CD14-positive monocyte (primary cell): ENCODE measurements at regions not wholly inside any gene's neighbourhood (a gene's known extent, or its start where the extent isn't known, plus 50 kb on each side); places are given as distances from the start of the nearest gene placed in this dataset.

Source experiments
- DNase-seq, 3 donors: peaks; one replicate each; pipeline ENCODE4 v3.0.0-alpha.2; 2011 to 2022
- H2AFZ ChIP-seq: 2 replicates; pipeline ENCODE4 v1.6.0; 2012; ENCODE audit warnings: mild to moderate bottlenecking, low read depth, low read length, inconsistent platforms; ENCODE audit not compliant: insufficient read depth, poor library complexity, severe bottlenecking
- H3K27ac ChIP-seq, 2 donors: 1 replicate in 1 of 2; 2 replicates in 1 of 2; pipeline ENCODE4 v1.5.1; 2012 to 2013; ENCODE audit warnings: low read length in 2 of 2, control low read depth in 1 of 2, inconsistent platforms in 1 of 2, low read depth in 1 of 2, mild to moderate bottlenecking in 1 of 2
- H3K27me3 ChIP-seq, 2 donors: one replicate each; pipeline versions ENCODE4 v1.6.0 to v1.6.1; 2011 to 2013; ENCODE audit warnings: low read length in 2 of 2; ENCODE audit not compliant: control insufficient read depth in 2 of 2, insufficient read depth in 2 of 2
- H3K36me3 ChIP-seq, 2 donors: replicated peaks in 1 of 2; 1 replicate in 1 of 2; 2 replicates in 1 of 2; pipeline versions ENCODE4 v1.5.1 to v1.6.1; 2012 to 2013; ENCODE audit warnings: low read length in 2 of 2, control low read depth in 1 of 2, inconsistent platforms in 1 of 2, mild to moderate bottlenecking in 1 of 2; ENCODE audit not compliant: insufficient read depth in 2 of 2, control insufficient read depth in 1 of 2
- H3K4me1 ChIP-seq, 2 donors: 1 replicate in 1 of 2; 2 replicates in 1 of 2; pipeline versions ENCODE4 v1.5.1 to v1.6.1; 2012 to 2013; ENCODE audit warnings: low read length in 2 of 2, control low read depth in 1 of 2, inconsistent platforms in 1 of 2, mild to moderate bottlenecking in 1 of 2, moderate library complexity in 1 of 2; ENCODE audit not compliant: insufficient read depth in 2 of 2, control insufficient read depth in 1 of 2
- H3K4me2 ChIP-seq: replicated peaks from 2 replicates; pipeline ENCODE3; 2012; ENCODE audit warnings: low read length, moderate library complexity, mild to moderate bottlenecking; ENCODE audit not compliant: poor library complexity, severe bottlenecking; ENCODE audit errors: extremely low read depth
- H3K4me3 ChIP-seq, 3 experiments: fragments of 200-600 bp in 1 of 3; sonication (generic) in 1 of 3; replicated peaks in 1 of 3; 1 replicate in 2 of 3; 2 replicates in 1 of 3; pipeline ENCODE4 v1.5.1; 2011 to 2013; ENCODE audit warnings: low read length in 3 of 3, mild to moderate bottlenecking in 3 of 3, control low read depth in 2 of 3, low read depth in 2 of 3, inconsistent platforms in 1 of 3, moderate library complexity in 1 of 3
- H3K79me2 ChIP-seq: 2 replicates; pipeline ENCODE4 v1.6.0; 2012; ENCODE audit warnings: mild to moderate bottlenecking, control low read depth, inconsistent platforms, low read length, moderate library complexity; ENCODE audit not compliant: insufficient read depth
- H3K9ac ChIP-seq: 2 replicates; pipeline ENCODE4 v1.6.0; 2017; ENCODE audit warnings: low read length, mild to moderate bottlenecking; ENCODE audit not compliant: insufficient read depth, poor library complexity, severe bottlenecking
- H3K9me3 ChIP-seq, 2 donors: replicated peaks in 1 of 2; 1 replicate in 1 of 2; 2 replicates in 1 of 2; pipeline versions ENCODE4 v1.5.1 to v1.6.1; 2012 to 2013; ENCODE audit warnings: low read length in 2 of 2, control low read depth in 1 of 2; ENCODE audit not compliant: control insufficient read depth in 1 of 2, insufficient read depth in 1 of 2
- H4K20me1 ChIP-seq: 2 replicates; pipeline ENCODE4 v1.6.0; 2012; ENCODE audit warnings: mild to moderate bottlenecking, low read length, control low read depth, moderate library complexity; ENCODE audit not compliant: insufficient read depth
- H3K27ac Mint-ChIP-seq, 7 donors: one replicate each; pipeline ENCODE4 v1.8.0; 2020; ENCODE audit warnings: mild to moderate bottlenecking in 7 of 7, mixed read lengths in 7 of 7, moderate library complexity in 6 of 7, inconsistent platforms in 2 of 7
- H3K27me3 Mint-ChIP-seq, 3 donors: one replicate each; pipeline ENCODE4 v1.8.0; 2021 to 2022; ENCODE audit warnings: low read depth in 3 of 3, mild to moderate bottlenecking in 3 of 3, mixed read lengths in 3 of 3, moderate library complexity in 3 of 3, inconsistent platforms in 1 of 3
- H3K36me3 Mint-ChIP-seq, 2 donors: one replicate each; pipeline ENCODE4 v1.8.0; 2020; ENCODE audit warnings: mixed read lengths in 2 of 2, inconsistent platforms in 1 of 2, mild to moderate bottlenecking in 1 of 2
- H3K4me1 Mint-ChIP-seq: one replicate; pipeline ENCODE4 v1.8.0; 2020; ENCODE audit warnings: mild to moderate bottlenecking, mixed read lengths
- H3K4me3 Mint-ChIP-seq, 2 donors: one replicate each; pipeline ENCODE4 v1.8.0; 2020; ENCODE audit warnings: mild to moderate bottlenecking in 2 of 2, mixed read lengths in 2 of 2, moderate library complexity in 1 of 2
- H3K9me3 Mint-ChIP-seq, 7 donors: one replicate each; pipeline ENCODE4 v1.8.0; 2020 to 2022; ENCODE audit warnings: mixed read lengths in 7 of 7, mild to moderate bottlenecking in 6 of 7, moderate library complexity in 6 of 7, inconsistent platforms in 2 of 7
- CTCF ChIP-seq: fragments of 200-600 bp; IDR thresholded peaks from one replicate; pipeline ENCODE4 v1.8.0; 2022; ENCODE audit warnings: antibody characterized with exemption, mild to moderate bottlenecking
- WGBS: methylation state at CpG from one replicate; pipeline ENCODE4 v1.1.5; 2013; ENCODE audit warnings: missing lambda C conversion rate; ENCODE audit not compliant: insufficient coverage; 5-methylcytosine and 5-hydroxymethylcytosine counted together
- intact Hi-C, 2 donors: fragments of 100-400 bp; cut with micrococcal nuclease; formaldehyde crosslinking; loops; one replicate each; pipeline versions ENCODE4 v1.15.0 to v1.15.1; 2023

- no peak overlapping the region for H2AFZ ChIP-seq
- no peaks in the 10 kb centered on the region for H3K36me3 Mint-ChIP-seq
These were observed 356.1 kb upstream of the ZFHX3 start for GRCh38 chr16:73404001-73404400.

GRCh38 chr16:73403291-73403690 is 355.4 kb upstream of the ZFHX3 start:
- Mint-ChIP-seq H3K36me3 (no peaks in the 10 kb centered on the region), H3K4me1 (no peaks in the 10 kb centered on the region), H3K27me3 (peaks cover 0 to 2% (median 0%) of the 10 kb centered on the region in 3 donors), H3K27ac (no peak overlapping the region), H3K9me3 (peaks cover 0 to 2% (median 0%) of the 10 kb centered on the region in 7 donors), H3K4me3 (no peak overlapping the region)
- no peaks in the 10 kb centered on the region for H3K27me3 ChIP-seq
- 98% methylated on average over 4 of the region's 12 CpGs for WGBS
- DNase-seq = no peak
- H3K27ac ChIP-seq = no peak overlapping the region
- intact Hi-C loops = no loop called here
- no peaks in the 10 kb centered on the region for H3K4me1 ChIP-seq
- no peak overlapping the region for H3K9ac ChIP-seq
- no peak overlapping the region for H3K4me3 ChIP-seq
- H2AFZ ChIP-seq = no peak overlapping the region
- H3K9me3 ChIP-seq = no peaks in the 10 kb centered on the region
- no peak for TF ChIP-seq CTCF
- no peaks in the 10 kb centered on the region for H3K79me2 ChIP-seq
- H4K20me1 ChIP-seq = no peaks in the 10 kb centered on the region
- H3K4me2 ChIP-seq = no peak overlapping the region
- H3K36me3 ChIP-seq = no peaks in the 10 kb centered on the region

More at GRCh38 chr16:73404001-73404400, 356.1 kb upstream of the ZFHX3 start:
- Histone ChIP-seq H3K9me3 (no peaks in the 10 kb centered on the region), H3K9ac (no peak overlapping the region), H3K27me3 (no peaks in the 10 kb centered on the region), H3K79me2 (no peaks in the 10 kb centered on the region), H3K4me3 (no peak overlapping the region), H4K20me1 (no peaks in the 10 kb centered on the region), H3K27ac (no peak overlapping the region), H3K4me1 (no peaks in the 10 kb centered on the region), H3K36me3 (no peaks in the 10 kb centered on the region), H3K4me2 (no peak overlapping the region)
- intact Hi-C loops = no loop called here
- Mint-ChIP-seq H3K4me1 (no peaks in the 10 kb centered on the region), H3K27ac (no peak overlapping the region), H3K9me3 (peaks cover 0 to 2% (median 0%) of the 10 kb centered on the region in 7 donors), H3K4me3 (no peak overlapping the region), H3K27me3 (peaks cover 0 to 3% (median 0%) of the 10 kb centered on the region in 3 donors)
- DNase-seq = no peak
- no peak for TF ChIP-seq CTCF
